Stomach smooth muscle (tissue), 2 donors: ENCODE measurements at regions not wholly inside any gene's neighbourhood (a gene's known extent, or its start where the extent isn't known, plus 50 kb on each side); places are given as distances from the start of the nearest gene placed in this dataset.

Experiments used
- H3K27ac ChIP-seq: one replicate; pipeline ENCODE4 v1.7.0; 2013; ENCODE audit warnings: mild to moderate bottlenecking, low read length, inconsistent platforms
- H3K27me3 ChIP-seq, 2 donors: one replicate each; pipeline ENCODE4 v1.7.0; 2013; ENCODE audit warnings: low read length in 2 of 2; ENCODE audit not compliant: insufficient read depth in 2 of 2, control insufficient read depth in 1 of 2
- H3K36me3 ChIP-seq, 2 donors: one replicate each; pipeline ENCODE4 v1.7.0; 2013; ENCODE audit warnings: low read length in 2 of 2; ENCODE audit not compliant: control insufficient read depth in 2 of 2, insufficient read depth in 2 of 2
- H3K4me1 ChIP-seq: one replicate; pipeline ENCODE4 v1.7.0; 2013; ENCODE audit warnings: low read length; ENCODE audit not compliant: control insufficient read depth, insufficient read depth
- H3K4me3 ChIP-seq, 2 donors: one replicate each; pipeline ENCODE4 v1.7.0; 2013; ENCODE audit warnings: low read length in 2 of 2
- H3K9ac ChIP-seq, 2 donors: one replicate each; pipeline ENCODE4 v1.7.0; 2013; ENCODE audit warnings: low read length in 2 of 2, mild to moderate bottlenecking in 1 of 2
- H3K9me3 ChIP-seq, 2 donors: one replicate each; pipeline ENCODE4 v1.7.0; 2013; ENCODE audit warnings: low read length in 2 of 2; ENCODE audit not compliant: control insufficient read depth in 2 of 2
- donor health status: healthy.
- donor health status: Pancreatic carcinoma.

- Histone ChIP-seq H3K27ac (no peak overlapping the region), H3K4me3 (no peak overlapping the region), H3K4me1 (no peaks in the 10 kb centered on the region), H3K9ac (no peak overlapping the region), H3K36me3 (no peaks in the 10 kb centered on the region), H3K27me3 (no peaks in the 10 kb centered on the region), H3K9me3 (no peaks in the 10 kb centered on the region)
Measured at GRCh38 chr9:1320607-1321195, 270.5 kb downstream of the DMRT2 start.

GRCh38 chr9:1327467-1327866 is 277.3 kb downstream of the DMRT2 start:
- Histone ChIP-seq H3K27me3 (no peaks in the 10 kb centered on the region), H3K9me3 (no peaks in the 10 kb centered on the region), H3K36me3 (no peaks in the 10 kb centered on the region), H3K4me3 (no peak overlapping the region), H3K4me1 (no peaks in the 10 kb centered on the region), H3K27ac (no peak overlapping the region), H3K9ac (no peak overlapping the region)

GRCh38 chr9:1328341-1328740 is 278.2 kb downstream of the DMRT2 start:
- no peak overlapping the region for H3K4me3 ChIP-seq
- no peaks in the 10 kb centered on the region for H3K27me3 ChIP-seq
- no peaks in the 10 kb centered on the region for H3K9me3 ChIP-seq
- no peak overlapping the region for H3K9ac ChIP-seq
- H3K27ac ChIP-seq: no peak overlapping the region
- H3K36me3 ChIP-seq: no peaks in the 10 kb centered on the region
- H3K4me1 ChIP-seq: no peaks in the 10 kb centered on the region

GRCh38 chr9:1331546-1332038 is 281.4 kb downstream of the DMRT2 start:
- Histone ChIP-seq H3K36me3 (no peaks in the 10 kb centered on the region), H3K27ac (no peak overlapping the region), H3K4me1 (no peaks in the 10 kb centered on the region), H3K9ac (no peak overlapping the region), H3K4me3 (no peak overlapping the region), H3K27me3 (peaks cover 0 to 2% of the 10 kb centered on the region in 2 donors), H3K9me3 (no peaks in the 10 kb centered on the region)

GRCh38 chr9:1332156-1332555 is 282.0 kb downstream of the DMRT2 start:
- Histone ChIP-seq H3K9me3 (no peaks in the 10 kb centered on the region), H3K4me3 (no peak overlapping the region), H3K36me3 (no peaks in the 10 kb centered on the region), H3K27me3 (peaks cover 0 to 2% of the 10 kb centered on the region in 2 donors), H3K9ac (no peak overlapping the region), H3K4me1 (no peaks in the 10 kb centered on the region), H3K27ac (no peak overlapping the region)

GRCh38 chr9:1335174-1335573 is 285.0 kb downstream of the DMRT2 start:
- Histone ChIP-seq H3K27me3 (peaks cover 0 to 2% of the 10 kb centered on the region in 2 donors), H3K4me3 (no peak overlapping the region), H3K9ac (no peak overlapping the region), H3K27ac (no peak overlapping the region), H3K9me3 (peaks cover 0 to 4% of the 10 kb centered on the region in 2 donors), H3K4me1 (no peaks in the 10 kb centered on the region), H3K36me3 (no peaks in the 10 kb centered on the region)

- Histone ChIP-seq H3K27me3 (peaks cover 0 to 2% of the 10 kb centered on the region in 2 donors), H3K27ac (no peak overlapping the region)
Measured at GRCh38 chr9:1337169-1337568, 287.0 kb downstream of the DMRT2 start.

GRCh38 chr9:1340390-1340789 is 290.2 kb downstream of the DMRT2 start:
- no peaks in the 10 kb centered on the region for H3K36me3 ChIP-seq
- H3K27me3 ChIP-seq: no peaks in the 10 kb centered on the region
- H3K4me1 ChIP-seq: no peaks in the 10 kb centered on the region
- H3K4me3 ChIP-seq: no peak overlapping the region
- no peak overlapping the region for H3K27ac ChIP-seq
- peaks cover 0 to 8% of the 10 kb centered on the region in 2 donors for H3K9me3 ChIP-seq
- H3K9ac ChIP-seq: no peak overlapping the region

More at GRCh38 chr9:1337169-1337568, 287.0 kb downstream of the DMRT2 start:
- Histone ChIP-seq H3K4me1 (no peaks in the 10 kb centered on the region), H3K9me3 (peaks cover 0 to 4% of the 10 kb centered on the region in 2 donors), H3K4me3 (no peak overlapping the region), H3K36me3 (no peaks in the 10 kb centered on the region), H3K9ac (no peak overlapping the region)

- Histone ChIP-seq H3K27me3 (peaks cover 0 to 2% of the 10 kb centered on the region in 2 donors), H3K9ac (no peak overlapping the region), H3K9me3 (no peaks in the 10 kb centered on the region), H3K36me3 (no peaks in the 10 kb centered on the region), H3K4me3 (no peak overlapping the region), H3K4me1 (no peaks in the 10 kb centered on the region), H3K27ac (no peak overlapping the region)
Measured at GRCh38 chr9:1353291-1353690, 303.1 kb downstream of the DMRT2 start.

- H3K27ac ChIP-seq: no peak overlapping the region
- no peak overlapping the region for H3K4me3 ChIP-seq
- H3K9me3 ChIP-seq: no peaks in the 10 kb centered on the region
- H3K36me3 ChIP-seq: no peaks in the 10 kb centered on the region
- peaks cover 0 to 2% of the 10 kb centered on the region in 2 donors for H3K27me3 ChIP-seq
- H3K4me1 ChIP-seq: no peaks in the 10 kb centered on the region
- no peak overlapping the region for H3K9ac ChIP-seq
Measured at GRCh38 chr9:1354086-1354485, 303.9 kb downstream of the DMRT2 start.

GRCh38 chr9:1354606-1355005 is 304.4 kb downstream of the DMRT2 start:
- Histone ChIP-seq H3K27me3 (peaks cover 0 to 2% of the 10 kb centered on the region in 2 donors), H3K4me1 (no peaks in the 10 kb centered on the region), H3K36me3 (no peaks in the 10 kb centered on the region), H3K9me3 (no peaks in the 10 kb centered on the region), H3K27ac (no peak overlapping the region), H3K9ac (no peak overlapping the region), H3K4me3 (no peak overlapping the region)
